GM18868 (cell line): ENCODE measurements at regions not wholly inside any gene's neighbourhood (a gene's known extent, or its start where the extent isn't known, plus 50 kb on each side); places are given as distances from the start of the nearest gene placed in this dataset.

Source experiments
- ATAC-seq: cut with Tn5 transposase; IDR thresholded peaks from one replicate; pipeline ENCODE4 v1.9.1; 2021; ENCODE audit warnings: mild to moderate bottlenecking, moderate library complexity; ENCODE audit not compliant: unreplicated experiment

GRCh38 chr5:82772281-82772680 is 304.9 kb downstream of the TMEM167A start:
- no peak for ATAC-seq

GRCh38 chr5:82766206-82766605 is 311.0 kb downstream of the TMEM167A start:
- ATAC-seq = no peak

- no peak for ATAC-seq
Observed at GRCh38 chr5:82765765-82766164, 311.4 kb downstream of the TMEM167A start.

GRCh38 chr5:82760856-82761255 is 316.3 kb downstream of the TMEM167A start:
- ATAC-seq = no peak

- ATAC-seq = no peak
Observed at GRCh38 chr5:82758881-82759280, 318.3 kb downstream of the TMEM167A start.

- ATAC-seq = peak; percentile 88
Observed at GRCh38 chr5:82754759-82755158, 322.4 kb downstream of the TMEM167A start.

- no peak for ATAC-seq
Observed at GRCh38 chr5:82754036-82754746, 323.0 kb downstream of the TMEM167A start.

- ATAC-seq = no peak
Observed at GRCh38 chr5:82753374-82753773, 323.8 kb downstream of the TMEM167A start.

GRCh38 chr5:82749461-82749820 is 327.8 kb downstream of the TMEM167A start:
- ATAC-seq = no peak

GRCh38 chr5:82748688-82749460 is 328.3 kb downstream of the TMEM167A start:
- ATAC-seq = peak; percentile 39

GRCh38 chr5:82747986-82748385 is 329.2 kb downstream of the TMEM167A start:
- no peak for ATAC-seq

GRCh38 chr5:82745016-82745415 is 332.2 kb downstream of the TMEM167A start:
- no peak for ATAC-seq

GRCh38 chr5:82738681-82739269 is 338.4 kb downstream of the TMEM167A start:
- no peak for ATAC-seq

GRCh38 chr5:82735160-82735789 is 341.9 kb downstream of the TMEM167A start:
- ATAC-seq = peak; percentile 53

GRCh38 chr5:82734347-82734746 is 342.8 kb downstream of the TMEM167A start:
- no peak for ATAC-seq

GRCh38 chr5:82730913-82731312 is 346.3 kb downstream of the TMEM167A start:
- no peak for ATAC-seq

- no peak for ATAC-seq
Observed at GRCh38 chr5:82728926-82729702, 348.1 kb downstream of the TMEM167A start.

GRCh38 chr5:82723168-82723567 is 354.0 kb downstream of the TMEM167A start:
- no peak for ATAC-seq

GRCh38 chr5:82721087-82721410 is 356.1 kb downstream of the TMEM167A start:
- no peak for ATAC-seq

GRCh38 chr5:82720213-82721086 is 356.7 kb downstream of the TMEM167A start:
- ATAC-seq = no peak
